GM23248 (cell line): ENCODE measurements at regions not wholly inside any gene's neighbourhood (a gene's known extent, or its start where the extent isn't known, plus 50 kb on each side); places are given as distances from the start of the nearest gene placed in this dataset.

ENCODE experiments used
- EZH2 ChIP-seq: fragments of 200-600 bp; sonication (generic); IDR thresholded peaks from 2 replicates; pipeline ENCODE4 v1.6.1; 2018; ENCODE audit warnings: antibody characterized with exemption, mild to moderate bottlenecking; ENCODE audit not compliant: insufficient read depth, poor library complexity, severe bottlenecking
- EZH2phosphoT487 ChIP-seq: fragments of 200-600 bp; sonication (generic); IDR thresholded peaks from 2 replicates; pipeline ENCODE4 v1.6.1; 2018; ENCODE audit warnings: antibody characterized with exemption, moderate library complexity, mild to moderate bottlenecking, low read depth; ENCODE audit not compliant: insufficient read depth

GRCh38 chr16:25340973-25341372 lies 83.3 kb upstream of the ZKSCAN2 start:
- TF ChIP-seq EZH2phosphoT487 (no peak), EZH2 (no peak)
